GM18870 (cell line): ENCODE measurements at regions not wholly inside any gene's neighbourhood (a gene's known extent, or its start where the extent isn't known, plus 50 kb on each side); places are given as distances from the start of the nearest gene placed in this dataset.
A peak's percentile ranks its signal among the peaks of the same experiment; 100 is the strongest.

ENCODE experiments used
- ATAC-seq: cut with Tn5 transposase; IDR thresholded peaks from one replicate; pipeline ENCODE4 v1.9.1; 2021; ENCODE audit warnings: moderate library complexity; ENCODE audit not compliant: unreplicated experiment

DNA sequence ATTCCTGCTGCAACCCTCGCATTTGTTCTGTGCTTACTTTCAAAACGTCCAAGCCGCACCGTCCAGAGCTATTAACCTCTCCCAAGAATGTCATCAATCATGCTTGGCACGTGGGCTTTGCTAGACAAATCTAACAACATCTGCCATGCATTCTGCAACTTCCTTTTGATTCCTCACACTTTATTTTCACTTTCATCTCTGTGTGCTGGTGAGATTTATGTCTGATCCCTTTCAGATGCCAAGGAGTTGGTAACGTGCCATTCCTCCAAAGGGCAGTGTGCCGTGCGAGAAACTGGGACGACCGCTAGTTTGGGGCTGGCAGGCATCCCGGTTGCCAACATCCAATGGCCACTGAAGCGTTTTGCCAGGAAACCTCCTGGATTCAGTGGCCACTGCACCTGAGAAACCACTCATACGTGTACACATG lies 230.0 kb upstream of the PARD3B start:
- ATAC-seq, result no peak

GRCh38 chr2:204317640-204318039 lies 227.6 kb upstream of the PARD3B start:
- ATAC-seq, result no peak

- no peak for ATAC-seq
Observed at GRCh38 chr2:204321027-204321800, 224.1 kb upstream of the PARD3B start.

DNA sequence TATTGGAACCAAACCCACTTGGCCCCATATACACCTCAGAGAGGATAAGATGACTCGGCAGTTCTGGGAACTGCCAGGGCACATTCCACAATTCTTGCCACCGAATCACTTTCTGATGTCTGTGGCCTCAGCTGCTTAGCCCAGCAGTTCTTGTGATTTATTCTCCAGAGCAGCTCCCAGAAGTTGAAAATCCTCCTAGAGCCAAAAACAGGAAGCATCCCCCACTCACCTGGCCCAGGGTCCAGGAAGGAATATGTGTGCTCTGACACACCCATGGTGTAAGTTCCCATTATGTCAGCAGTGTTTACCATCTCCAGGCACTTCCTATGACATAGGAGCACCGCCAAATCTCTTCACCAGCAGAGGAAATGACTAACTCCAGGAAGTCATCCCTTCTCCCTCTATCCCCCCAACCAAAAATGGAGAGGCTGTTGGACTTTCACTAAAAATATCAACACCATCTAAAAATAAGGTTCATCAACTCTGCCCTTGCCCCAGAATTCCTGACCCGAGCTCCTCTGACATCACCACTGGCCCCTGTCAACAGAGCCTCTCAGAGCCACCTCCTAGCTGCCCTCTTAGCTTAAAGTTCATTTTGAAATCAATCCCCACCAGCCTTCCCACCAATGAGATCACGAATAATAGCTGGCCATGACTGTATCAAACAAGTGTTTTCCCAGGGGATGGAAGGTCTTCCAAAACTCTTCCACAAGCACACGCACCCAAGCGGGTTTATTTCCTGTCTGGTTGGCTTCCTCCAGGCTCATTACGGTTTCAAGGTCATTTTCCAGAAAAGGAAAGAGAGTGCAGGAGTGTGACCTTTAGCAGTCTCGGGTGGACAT lies 223.1 kb upstream of the PARD3B start:
- ATAC-seq, result no peak

DNA sequence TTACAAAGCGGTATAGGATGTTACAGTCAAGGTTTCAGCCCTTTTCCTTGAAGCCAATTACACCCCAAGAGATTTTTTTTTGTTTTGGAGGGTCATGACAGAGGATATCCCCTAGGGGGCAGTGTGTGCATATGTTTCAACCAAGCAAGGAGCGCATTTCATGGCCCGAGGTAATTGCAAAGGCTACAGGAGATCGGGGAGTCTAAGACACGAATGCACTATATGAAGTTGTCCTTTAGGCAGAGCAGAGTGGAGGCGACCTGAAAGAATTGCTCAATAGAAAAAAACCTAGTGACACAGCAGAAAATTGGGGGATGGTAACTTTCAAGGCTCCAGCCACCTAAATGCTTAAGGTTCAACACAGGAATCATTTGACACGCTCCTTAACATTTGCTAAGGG lies 219.8 kb upstream of the PARD3B start:
- ATAC-seq, result peak; percentile 88

- no peak for ATAC-seq
Observed at GRCh38 chr2:204328373-204328772, 216.9 kb upstream of the PARD3B start.

DNA sequence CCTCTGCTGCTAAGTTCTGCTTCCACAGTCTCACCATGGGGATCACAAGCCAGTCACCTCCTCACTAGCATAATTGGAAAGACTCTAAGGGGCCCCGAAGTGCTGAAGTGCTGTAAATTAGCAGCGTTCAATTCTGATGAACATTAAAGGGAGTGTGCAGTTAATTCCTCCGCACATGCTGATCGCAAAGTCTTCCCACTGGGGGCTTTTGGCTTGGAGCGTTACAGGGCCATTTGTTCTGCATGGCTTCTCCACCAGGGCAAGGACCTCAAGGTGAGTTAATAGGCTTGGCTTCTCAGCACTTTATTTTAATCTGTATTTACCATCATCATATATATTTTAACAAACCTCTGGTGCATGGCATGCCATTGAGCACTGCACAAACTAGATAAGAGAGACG lies 216.3 kb upstream of the PARD3B start:
- ATAC-seq, result no peak

DNA sequence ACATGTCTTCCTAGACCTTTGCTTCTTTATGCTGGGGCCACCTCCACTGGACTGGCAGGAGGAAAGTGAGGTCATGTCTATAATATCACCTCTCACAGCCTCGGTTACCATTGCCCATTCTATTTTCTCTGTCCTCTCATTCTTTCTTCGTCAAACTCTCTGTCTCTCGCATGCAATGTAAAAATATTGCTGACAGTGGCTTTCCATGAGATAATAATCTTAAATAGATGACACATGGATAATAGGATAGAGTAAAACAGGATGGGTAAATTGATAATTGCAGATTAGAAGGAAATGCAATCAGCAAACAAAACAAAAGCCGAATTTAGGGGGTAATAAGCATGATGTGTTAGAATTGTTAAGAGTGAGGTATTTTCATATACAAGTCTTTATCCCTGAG lies 215.7 kb upstream of the PARD3B start:
- no peak for ATAC-seq

GRCh38 chr2:204331180-204331579 lies 214.1 kb upstream of the PARD3B start:
- ATAC-seq, result no peak

GRCh38 chr2:204331988-204332387 lies 213.3 kb upstream of the PARD3B start:
- no peak for ATAC-seq

DNA sequence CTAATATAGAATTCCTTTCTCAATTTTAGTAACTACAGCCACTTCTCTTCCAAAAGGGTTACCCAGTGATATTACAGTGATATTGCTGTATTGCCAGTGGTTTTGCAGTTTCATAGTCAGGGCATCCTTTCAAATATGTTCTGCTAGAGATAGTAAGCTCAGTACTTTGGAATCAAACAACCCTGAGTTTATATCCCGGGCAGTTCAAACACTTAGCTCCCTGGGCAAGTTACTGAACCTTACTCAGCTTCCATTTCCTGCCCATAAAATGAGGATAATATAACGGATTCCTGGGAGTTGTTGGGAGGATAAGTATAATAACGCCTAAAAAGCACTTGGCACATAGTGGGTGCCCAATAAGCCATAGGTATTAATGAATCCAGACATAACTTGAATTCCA lies 212.6 kb upstream of the PARD3B start:
- no peak for ATAC-seq

DNA sequence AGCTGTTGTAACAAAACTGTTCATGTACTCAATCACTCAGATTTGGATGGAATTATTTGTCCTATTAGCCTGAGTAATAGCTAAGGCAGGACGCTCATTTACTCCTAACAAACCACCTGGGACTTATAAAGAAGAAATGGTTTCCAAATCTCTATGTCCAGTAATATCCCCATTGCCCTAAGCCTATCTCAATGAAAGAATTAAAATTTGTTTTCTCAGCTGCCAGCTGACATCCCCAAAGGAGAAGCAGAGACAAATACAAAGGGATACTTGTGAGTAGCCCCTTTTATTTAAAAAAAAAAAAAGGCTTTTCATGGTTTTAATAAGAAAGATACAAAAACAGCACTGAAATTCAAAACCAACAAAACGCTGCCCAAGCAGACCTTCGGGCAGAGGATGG lies 211.4 kb upstream of the PARD3B start:
- ATAC-seq, result no peak

DNA sequence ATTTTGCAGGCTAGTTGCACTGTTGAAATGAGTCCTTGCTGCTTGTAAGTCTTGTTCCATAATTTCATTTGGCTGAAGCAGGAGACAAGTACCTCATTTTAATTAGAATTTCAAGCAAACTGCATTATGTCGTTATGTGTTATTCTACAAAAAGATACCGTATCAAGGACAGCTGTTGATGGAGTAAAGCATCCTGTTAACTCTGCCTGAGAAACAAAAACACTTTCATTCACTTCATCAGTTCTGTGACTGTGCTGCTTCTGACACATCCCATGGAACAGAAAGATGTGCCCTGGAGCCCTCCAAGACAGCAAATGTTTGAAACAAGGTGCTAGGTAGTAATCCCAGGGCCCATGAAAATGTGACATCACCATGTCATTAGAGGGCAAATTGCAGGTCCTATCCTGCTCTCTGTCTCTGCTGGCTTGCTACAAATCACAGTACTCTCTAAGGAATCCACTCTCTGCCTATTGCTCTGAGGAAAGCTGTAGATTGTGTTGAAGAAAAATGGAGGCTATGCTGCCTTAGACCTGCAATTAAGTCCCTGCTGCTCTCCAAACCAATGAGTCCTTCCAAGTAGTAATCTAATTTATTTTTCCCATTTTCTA lies 209.7 kb upstream of the PARD3B start:
- no peak for ATAC-seq

DNA sequence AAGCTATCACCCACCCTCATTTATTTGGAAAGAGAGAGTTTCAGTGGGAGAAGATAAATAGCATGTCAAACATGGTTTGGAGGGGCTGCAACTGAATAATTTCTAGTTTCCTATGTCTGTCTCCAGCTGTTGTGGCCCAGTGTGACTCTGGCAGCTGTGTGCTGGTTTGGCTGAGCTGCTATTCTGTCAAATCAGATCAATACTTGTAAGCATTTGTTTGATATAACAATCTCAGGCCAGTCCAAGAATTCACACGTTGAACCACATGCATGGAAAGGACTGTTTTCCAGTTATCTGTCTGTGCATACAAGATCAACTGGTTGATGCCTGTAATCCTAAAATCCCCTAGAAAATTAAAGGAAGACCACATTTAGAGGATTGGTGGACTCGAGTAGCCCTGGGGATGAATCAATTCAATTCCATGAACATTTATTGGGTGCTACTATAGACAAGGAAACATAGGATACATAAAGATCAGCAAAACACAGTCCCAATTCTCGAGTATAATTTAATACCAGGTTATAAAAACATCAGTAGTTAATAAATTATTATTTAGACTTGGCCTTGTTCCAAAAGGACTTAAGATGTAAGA lies 209.0 kb upstream of the PARD3B start:
- no peak for ATAC-seq

DNA sequence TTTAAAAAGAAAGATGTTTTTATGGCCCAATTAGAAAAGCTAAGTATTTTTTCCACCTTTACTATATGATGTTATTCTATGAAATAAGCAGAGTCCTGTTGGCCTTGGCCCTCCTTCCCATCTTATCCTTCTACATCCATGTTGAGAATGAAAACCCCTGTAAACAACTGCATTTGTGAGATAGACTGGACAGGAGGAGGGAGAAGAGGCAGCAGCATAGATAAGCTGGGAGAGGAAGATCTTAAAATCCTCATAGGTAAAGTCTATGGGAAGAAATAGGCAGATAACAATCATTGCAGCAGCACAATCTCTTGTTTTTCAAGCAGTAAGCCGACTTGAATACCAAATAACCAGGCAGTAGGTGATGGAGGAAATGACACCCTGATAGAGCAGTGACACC lies 207.6 kb upstream of the PARD3B start:
- no peak for ATAC-seq

DNA sequence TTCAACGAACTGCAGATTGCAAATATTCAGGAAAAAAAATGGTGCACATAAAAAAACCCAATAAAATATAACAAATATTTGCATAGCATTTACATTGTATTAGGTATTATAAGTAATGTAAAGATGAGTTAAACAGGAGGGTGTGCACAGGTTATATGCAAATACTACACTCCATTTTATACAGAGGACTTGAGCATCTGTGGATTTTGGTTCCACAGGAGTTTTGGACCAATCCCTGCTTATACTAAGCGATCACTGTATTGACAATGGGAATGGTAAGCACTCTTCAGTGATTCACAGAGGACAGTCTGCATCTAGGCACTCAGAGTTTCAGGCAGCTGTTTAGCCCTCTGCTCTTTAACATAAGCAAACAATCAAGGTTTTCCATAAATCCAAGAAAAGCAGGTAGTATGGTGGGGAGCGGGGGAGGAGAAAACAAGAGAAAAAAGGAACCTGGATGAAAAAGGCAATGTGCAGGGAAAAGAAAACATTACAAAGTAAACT lies 206.0 kb upstream of the PARD3B start:
- no peak for ATAC-seq

GRCh38 chr2:204340511-204340910 lies 204.8 kb upstream of the PARD3B start:
- ATAC-seq, result no peak

DNA sequence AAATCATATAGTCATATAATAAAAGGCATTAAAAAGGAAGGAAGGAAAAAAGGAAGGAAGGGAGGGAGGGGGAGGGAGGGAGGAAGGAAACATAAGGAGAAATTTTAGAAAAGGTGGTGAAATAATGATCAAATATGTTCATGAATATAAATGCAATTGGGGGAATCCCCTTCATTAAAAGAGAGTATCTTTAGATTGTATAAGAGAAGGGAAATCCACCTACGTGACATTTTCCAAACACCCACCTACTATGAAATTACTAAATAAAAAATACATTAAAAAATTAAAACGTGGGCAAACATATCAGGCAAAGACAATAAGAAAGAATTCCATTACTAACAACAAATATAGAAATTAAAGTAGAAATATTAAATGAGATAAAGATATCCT lies 203.4 kb upstream of the PARD3B start:
- no peak for ATAC-seq

DNA sequence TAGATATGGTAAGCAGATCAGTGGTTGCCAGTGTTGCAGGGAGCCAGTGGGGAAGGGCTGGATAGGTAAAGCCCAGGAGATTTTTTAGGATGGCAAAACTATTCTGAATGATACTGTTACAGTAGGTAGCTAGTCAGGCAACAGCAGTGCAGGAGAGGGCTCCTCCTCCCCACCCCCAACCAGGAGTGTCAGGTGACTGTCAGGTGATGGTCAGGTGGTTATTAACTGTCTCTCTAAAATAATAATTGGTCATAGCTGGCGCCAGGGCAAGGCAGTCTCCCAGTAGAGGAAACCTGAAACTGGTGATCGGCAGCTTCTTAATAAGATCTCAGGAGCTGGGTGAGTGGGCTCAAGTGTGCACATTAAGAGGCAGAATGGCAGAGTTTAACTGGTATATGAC lies 201.6 kb upstream of the PARD3B start:
- ATAC-seq, result no peak

GRCh38 chr2:204344119-204344518 lies 201.2 kb upstream of the PARD3B start:
- no peak for ATAC-seq

GRCh38 chr2:204346906-204347305 lies 198.4 kb upstream of the PARD3B start:
- ATAC-seq, result no peak
